Vagina (tissue), 2 donors: ENCODE measurements at regions not wholly inside any gene's neighbourhood (a gene's known extent, or its start where the extent isn't known, plus 50 kb on each side); places are given as distances from the start of the nearest gene placed in this dataset.
"Not testable (repeated sequence)": the region's sequence is repeated elsewhere in the genome, so short reads cannot be mapped to it uniquely, and the experiment has no call there.

Source experiments
- DNase-seq, 2 donors: peaks; one replicate each; pipeline ENCODE4 v3.0.0-alpha.2; 2017; ENCODE audit errors: extremely low spot score in 2 of 2
- H3K27ac ChIP-seq: fragments of 200-600 bp; sonication (generic); one replicate; pipeline ENCODE4 v1.5.1; 2019
- H3K27me3 ChIP-seq: fragments of 200-600 bp; sonication (generic); one replicate; pipeline ENCODE4 v1.5.1; 2019
- H3K36me3 ChIP-seq, 2 donors: fragments of 200-600 bp; sonication (generic); one replicate each; pipeline ENCODE4 v1.5.1; 2017 to 2019
- H3K4me1 ChIP-seq: fragments of 200-600 bp; sonication (generic); one replicate; pipeline ENCODE4 v1.5.1; 2019
- H3K4me3 ChIP-seq, 2 donors: fragments of 200-600 bp; sonication (generic); 1 replicate in 1 of 2; 2 replicates in 1 of 2; pipeline ENCODE4 v1.5.1; 2016 to 2019
- H3K9me3 ChIP-seq: fragments of 200-600 bp; sonication (generic); one replicate; pipeline ENCODE4 v1.5.1; 2019
- CTCF ChIP-seq, 3 experiments: fragments of 450-650 bp in 2 of 3; fragments of 200-600 bp in 1 of 3; sonication (generic) in 1 of 3; IDR thresholded peaks; one replicate each; pipeline ENCODE4 v1.5.1; 2017 to 2019; ENCODE audit warnings: antibody characterized with exemption in 3 of 3, mild to moderate bottlenecking in 2 of 3, moderate library complexity in 2 of 3
- POLR2A ChIP-seq, 2 donors: fragments of 450-650 bp; IDR thresholded peaks; one replicate each; pipeline ENCODE4 v1.6.1; 2017; ENCODE audit warnings: antibody characterized with exemption in 2 of 2, mild to moderate bottlenecking in 2 of 2, moderate library complexity in 2 of 2
- POLR2AphosphoS5 ChIP-seq, 2 donors: sonication (generic); formaldehyde crosslinking; IDR thresholded peaks; one replicate each; pipeline ENCODE4 v1.9.0; 2017; ENCODE audit warnings: antibody characterized with exemption in 2 of 2, mild to moderate bottlenecking in 2 of 2, low read depth in 1 of 2; ENCODE audit not compliant: insufficient read depth in 1 of 2
- intact Hi-C: fragments of 100-400 bp; cut with DNase I; formaldehyde crosslinking; loops from one replicate; pipeline ENCODE4 v1.15.1; 2023

GRCh38 chr9:24073666-24074065 lies 247.6 kb upstream of the ELAVL2 start:
- intact Hi-C loops = no loop called here
- Histone ChIP-seq H3K9me3 (no peaks in the 10 kb centered on the region), H3K27ac (no peak overlapping the region), H3K27me3 (no peaks in the 10 kb centered on the region), H3K4me3 (no peak overlapping the region), H3K4me1 (no peaks in the 10 kb centered on the region), H3K36me3 (no peaks in the 10 kb centered on the region)
- no peak for DNase-seq
- TF ChIP-seq POLR2A (IDR thresholded peaks at IDR 0.05) (no peak), CTCF (IDR thresholded peaks at IDR 0.05) (no peak)

- H3K27me3 ChIP-seq = no peaks in the 10 kb centered on the region
- no peak overlapping the region for H3K27ac ChIP-seq
- no peaks in the 10 kb centered on the region for H3K36me3 ChIP-seq
- H3K4me1 ChIP-seq = no peaks in the 10 kb centered on the region
- no peak for TF ChIP-seq POLR2A (IDR thresholded peaks at IDR 0.05)
- no peaks in the 10 kb centered on the region for H3K9me3 ChIP-seq
- H3K4me3 ChIP-seq = no peak overlapping the region
- intact Hi-C loops = no loop called here
- DNase-seq = no peak
These were observed 247.1 kb upstream of the ELAVL2 start for GRCh38 chr9:24073007-24073592.

- intact Hi-C loops = no loop called here
- TF ChIP-seq POLR2AphosphoS5 (IDR thresholded peaks at IDR 0.05; ENCODE audit: insufficient read depth in 1 of 2, low read depth in 1 of 2) (no peak), POLR2A (IDR thresholded peaks at IDR 0.05) (no peak), CTCF (IDR thresholded peaks at IDR 0.05) (no peak)
- DNase-seq = no peak
- Histone ChIP-seq H3K9me3 (no peaks in the 10 kb centered on the region), H3K27me3 (no peaks in the 10 kb centered on the region), H3K4me3 (no peak overlapping the region), H3K36me3 (no peaks in the 10 kb centered on the region), H3K27ac (no peak overlapping the region), H3K4me1 (no peaks in the 10 kb centered on the region)
These were observed 245.7 kb upstream of the ELAVL2 start for GRCh38 chr9:24071716-24072115.

GRCh38 chr9:24071091-24071490 lies 245.1 kb upstream of the ELAVL2 start:
- no peaks in the 10 kb centered on the region for H3K27me3 ChIP-seq
- H3K27ac ChIP-seq = no peak overlapping the region
- intact Hi-C loops = no loop called here
- no peaks in the 10 kb centered on the region for H3K9me3 ChIP-seq
- no peak for TF ChIP-seq POLR2AphosphoS5 (IDR thresholded peaks at IDR 0.05; ENCODE audit: insufficient read depth in 1 of 2, low read depth in 1 of 2)
- TF ChIP-seq CTCF (IDR thresholded peaks at IDR 0.05) = no peak
- no peak for TF ChIP-seq POLR2A (IDR thresholded peaks at IDR 0.05)
- H3K36me3 ChIP-seq = no peaks in the 10 kb centered on the region
- H3K4me3 ChIP-seq = no peak overlapping the region
- H3K4me1 ChIP-seq = no peaks in the 10 kb centered on the region
- DNase-seq = no peak

GRCh38 chr9:24067107-24067506 lies 241.1 kb upstream of the ELAVL2 start:
- H3K27ac ChIP-seq, H3K27me3 ChIP-seq, H3K4me3 ChIP-seq, intact Hi-C loops, H3K4me1 ChIP-seq, DNase-seq, H3K9me3 ChIP-seq, H3K36me3 ChIP-seq: not testable (repeated sequence)

GRCh38 chr9:24059651-24060050 lies 233.6 kb upstream of the ELAVL2 start:
- H3K27ac ChIP-seq = no peak overlapping the region
- no peak overlapping the region for H3K4me3 ChIP-seq
- intact Hi-C loops = no loop called here
- H3K9me3 ChIP-seq = no peaks in the 10 kb centered on the region
- H3K27me3 ChIP-seq = no peaks in the 10 kb centered on the region
- H3K4me1 ChIP-seq = no peaks in the 10 kb centered on the region
- no peak for DNase-seq
- no peaks in the 10 kb centered on the region for H3K36me3 ChIP-seq
- TF ChIP-seq POLR2AphosphoS5 (IDR thresholded peaks at IDR 0.05; ENCODE audit: insufficient read depth in 1 of 2, low read depth in 1 of 2) (no peak), POLR2A (IDR thresholded peaks at IDR 0.05) (no peak), CTCF (IDR thresholded peaks at IDR 0.05) (no peak)
